ENCODE measurements at regions not wholly inside any gene's neighbourhood (a gene's known extent, or its start where the extent isn't known, plus 50 kb on each side); places are given as distances from the start of the nearest gene placed in this dataset.
"Not testable (repeated sequence)": the region's sequence is repeated elsewhere in the genome, so short reads cannot be mapped to it uniquely, and the experiment has no call there.

GRCh38 chr2:91528361-91528760 lies 2836.9 kb downstream of the RPIA start:
- TF ChIP-seq CTCF (conservative IDR thresholded peaks at IDR 0.05; ENCODE audit: low read depth, low read length); EZH2 (IDR thresholded peaks at IDR 0.05; ENCODE audit: low read length, unreplicated experiment): not testable (repeated sequence)
